ENCODE measurements at regions not wholly inside any gene's neighbourhood (a gene's known extent, or its start where the extent isn't known, plus 50 kb on each side); places are given as distances from the start of the nearest gene placed in this dataset.

GRCh38 chr11:15907806-15908205 lies 448.5 kb downstream of the SOX6 start:
- no peak overlapping the region for H3K9ac ChIP-seq (ENCODE audit: low read depth, low read length)
- no peaks in the 10 kb centered on the region for H3K27me3 ChIP-seq (ENCODE audit: control insufficient read depth, insufficient read depth, low read length)
- no peaks in the 10 kb centered on the region for H3K36me3 ChIP-seq (ENCODE audit: control insufficient read depth, insufficient read depth, low read length)
- no peak overlapping the region for H3K4me3 ChIP-seq (ENCODE audit: low read depth, low read length)
- no peaks in the 10 kb centered on the region for H3K9me3 ChIP-seq (ENCODE audit: control insufficient read depth, insufficient read depth, low read length)
- no peaks in the 10 kb centered on the region for H3K4me1 ChIP-seq (ENCODE audit: control insufficient read depth, insufficient read depth, low read length)

- Histone ChIP-seq H3K36me3 (ENCODE audit: control insufficient read depth, insufficient read depth, low read length) (no peaks in the 10 kb centered on the region), H3K4me3 (ENCODE audit: low read depth, low read length) (no peak overlapping the region), H3K9ac (ENCODE audit: low read depth, low read length) (no peak overlapping the region), H3K9me3 (ENCODE audit: control insufficient read depth, insufficient read depth, low read length) (no peaks in the 10 kb centered on the region), H3K27me3 (ENCODE audit: control insufficient read depth, insufficient read depth, low read length) (no peaks in the 10 kb centered on the region), H3K4me1 (ENCODE audit: control insufficient read depth, insufficient read depth, low read length) (no peaks in the 10 kb centered on the region)
Measured at GRCh38 chr11:15909937-15910598, 446.3 kb downstream of the SOX6 start.

- Histone ChIP-seq H3K4me1 (ENCODE audit: control insufficient read depth, insufficient read depth, low read length) (no peaks in the 10 kb centered on the region), H3K4me3 (ENCODE audit: low read depth, low read length) (no peak overlapping the region), H3K9me3 (ENCODE audit: control insufficient read depth, insufficient read depth, low read length) (no peaks in the 10 kb centered on the region), H3K36me3 (ENCODE audit: control insufficient read depth, insufficient read depth, low read length) (no peaks in the 10 kb centered on the region), H3K9ac (ENCODE audit: low read depth, low read length) (no peak overlapping the region), H3K27me3 (ENCODE audit: control insufficient read depth, insufficient read depth, low read length) (no peaks in the 10 kb centered on the region)
Measured at GRCh38 chr11:15910761-15911160, 445.6 kb downstream of the SOX6 start.

- Histone ChIP-seq H3K27me3 (ENCODE audit: control insufficient read depth, insufficient read depth, low read length) (no peaks in the 10 kb centered on the region), H3K36me3 (ENCODE audit: control insufficient read depth, insufficient read depth, low read length) (no peaks in the 10 kb centered on the region), H3K4me1 (ENCODE audit: control insufficient read depth, insufficient read depth, low read length) (no peaks in the 10 kb centered on the region), H3K9me3 (ENCODE audit: control insufficient read depth, insufficient read depth, low read length) (no peaks in the 10 kb centered on the region), H3K9ac (ENCODE audit: low read depth, low read length) (no peak overlapping the region), H3K4me3 (ENCODE audit: low read depth, low read length) (no peak overlapping the region)
Measured at GRCh38 chr11:15911377-15912044, 444.8 kb downstream of the SOX6 start.

- no peak overlapping the region for H3K4me3 ChIP-seq (ENCODE audit: low read depth, low read length)
- no peaks in the 10 kb centered on the region for H3K27me3 ChIP-seq (ENCODE audit: control insufficient read depth, insufficient read depth, low read length)
- H3K4me1 ChIP-seq (ENCODE audit: control insufficient read depth, insufficient read depth, low read length) = no peaks in the 10 kb centered on the region
- H3K9ac ChIP-seq (ENCODE audit: low read depth, low read length) = no peak overlapping the region
- H3K9me3 ChIP-seq (ENCODE audit: control insufficient read depth, insufficient read depth, low read length) = no peaks in the 10 kb centered on the region
- no peaks in the 10 kb centered on the region for H3K36me3 ChIP-seq (ENCODE audit: control insufficient read depth, insufficient read depth, low read length)
Measured at GRCh38 chr11:15912291-15912690, 444.1 kb downstream of the SOX6 start.

GRCh38 chr11:15912825-15913224 lies 443.5 kb downstream of the SOX6 start:
- H3K4me3 ChIP-seq (ENCODE audit: low read depth, low read length) = no peak overlapping the region
- H3K36me3 ChIP-seq (ENCODE audit: control insufficient read depth, insufficient read depth, low read length) = no peaks in the 10 kb centered on the region
- H3K4me1 ChIP-seq (ENCODE audit: control insufficient read depth, insufficient read depth, low read length) = no peaks in the 10 kb centered on the region
- H3K27me3 ChIP-seq (ENCODE audit: control insufficient read depth, insufficient read depth, low read length) = no peaks in the 10 kb centered on the region
- H3K9me3 ChIP-seq (ENCODE audit: control insufficient read depth, insufficient read depth, low read length) = no peaks in the 10 kb centered on the region
- H3K9ac ChIP-seq (ENCODE audit: low read depth, low read length) = no peak overlapping the region

DNA sequence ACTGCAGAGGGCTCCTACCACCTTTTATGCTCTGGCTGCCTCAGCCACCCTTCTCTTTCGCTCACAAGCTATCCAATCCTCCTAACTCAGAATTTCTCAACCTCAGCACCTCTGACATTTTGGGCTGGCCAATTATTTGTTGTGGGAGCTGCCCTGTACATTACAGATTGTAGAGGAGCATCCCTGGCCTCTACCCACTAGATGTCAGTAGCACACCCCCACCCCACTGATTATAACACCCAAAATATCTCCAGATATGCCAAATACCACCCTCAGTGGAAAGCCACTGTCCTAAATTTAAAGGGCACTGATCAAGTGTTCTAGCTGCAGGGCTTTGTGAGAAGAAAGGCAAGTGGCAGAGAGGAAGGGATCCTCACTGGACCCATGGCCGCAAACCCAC lies 443.1 kb downstream of the SOX6 start:
- Histone ChIP-seq H3K36me3 (ENCODE audit: control insufficient read depth, insufficient read depth, low read length) (no peaks in the 10 kb centered on the region), H3K9me3 (ENCODE audit: control insufficient read depth, insufficient read depth, low read length) (no peaks in the 10 kb centered on the region), H3K4me3 (ENCODE audit: low read depth, low read length) (no peak overlapping the region), H3K9ac (ENCODE audit: low read depth, low read length) (no peak overlapping the region), H3K27me3 (ENCODE audit: control insufficient read depth, insufficient read depth, low read length) (no peaks in the 10 kb centered on the region), H3K4me1 (ENCODE audit: control insufficient read depth, insufficient read depth, low read length) (no peaks in the 10 kb centered on the region)

All from iPS-15b (cell line).